Umbilical cord (tissue), 1 donor: ENCODE measurements at regions not wholly inside any gene's neighbourhood (a gene's known extent, or its start where the extent isn't known, plus 50 kb on each side); places are given as distances from the start of the nearest gene placed in this dataset.
"Not testable (repeated sequence)": the region's sequence is repeated elsewhere in the genome, so short reads cannot be mapped to it uniquely, and the experiment has no call there.

Experiments used
- DNase-seq: peaks from one replicate; pipeline ENCODE4 v3.0.0-alpha.2; 2015; ENCODE audit warnings: low spot score

- DNase-seq, result no peak
These were observed 569.4 kb upstream of the ADAMTS5 start for GRCh38 chr21:27536319-27536718.

GRCh38 chr21:27535188-27535587 is 568.3 kb upstream of the ADAMTS5 start:
- DNase-seq, result no peak

- peak; percentile 18 for DNase-seq
These were observed 567.3 kb upstream of the ADAMTS5 start for GRCh38 chr21:27534206-27534605.

- DNase-seq, result peak; percentile 45
These were observed 565.2 kb upstream of the ADAMTS5 start for GRCh38 chr21:27532076-27532475.

- DNase-seq, result no peak
These were observed 561.8 kb upstream of the ADAMTS5 start for GRCh38 chr21:27528697-27529096.

- no peak for DNase-seq
These were observed 559.6 kb upstream of the ADAMTS5 start for GRCh38 chr21:27526451-27526850.

- DNase-seq, result no peak
These were observed 558.9 kb upstream of the ADAMTS5 start for GRCh38 chr21:27525780-27526179.

GRCh38 chr21:27519361-27519760 is 552.5 kb upstream of the ADAMTS5 start:
- peak; percentile 69 for DNase-seq

GRCh38 chr21:27517177-27517576 is 550.3 kb upstream of the ADAMTS5 start:
- not testable (repeated sequence) for DNase-seq

- DNase-seq, result no peak
These were observed 548.8 kb upstream of the ADAMTS5 start for GRCh38 chr21:27515676-27516075.

GRCh38 chr21:27513825-27514224 is 546.9 kb upstream of the ADAMTS5 start:
- DNase-seq, result no peak

- DNase-seq, result no peak
These were observed 546.1 kb upstream of the ADAMTS5 start for GRCh38 chr21:27513016-27513415.

- no peak for DNase-seq
These were observed 544.3 kb upstream of the ADAMTS5 start for GRCh38 chr21:27511233-27511632.

GRCh38 chr21:27507695-27508094 is 540.8 kb upstream of the ADAMTS5 start:
- no peak for DNase-seq

- DNase-seq, result no peak
These were observed 538.6 kb upstream of the ADAMTS5 start for GRCh38 chr21:27505516-27505915.

GRCh38 chr21:27502801-27503200 is 535.9 kb upstream of the ADAMTS5 start:
- DNase-seq, result no peak

GRCh38 chr21:27498025-27498424 is 531.1 kb upstream of the ADAMTS5 start:
- DNase-seq, result no peak

- DNase-seq, result no peak
These were observed 528.9 kb upstream of the ADAMTS5 start for GRCh38 chr21:27495836-27496235.

- DNase-seq, result no peak
These were observed 526.7 kb upstream of the ADAMTS5 start for GRCh38 chr21:27493542-27493941.

GRCh38 chr21:27487676-27488075 is 520.8 kb upstream of the ADAMTS5 start:
- peak; percentile 20 for DNase-seq

- DNase-seq, result no peak
These were observed 514.0 kb upstream of the ADAMTS5 start for GRCh38 chr21:27480841-27481261.

GRCh38 chr21:27477296-27477695 is 510.4 kb upstream of the ADAMTS5 start:
- DNase-seq, result no peak

- DNase-seq, result peak; percentile 61
These were observed 509.8 kb upstream of the ADAMTS5 start for GRCh38 chr21:27476696-27477095.

- DNase-seq, result no peak
These were observed 508.6 kb upstream of the ADAMTS5 start for GRCh38 chr21:27475363-27475955.
